NCI-H524 (cell line): ENCODE measurements at regions not wholly inside any gene's neighbourhood (a gene's known extent, or its start where the extent isn't known, plus 50 kb on each side); places are given as distances from the start of the nearest gene placed in this dataset.
"Not testable (repeated sequence)": the region's sequence is repeated elsewhere in the genome, so short reads cannot be mapped to it uniquely, and the experiment has no call there.

ENCODE experiments used
- DNase-seq, 2 experiments: peaks; one replicate each; lab custom pipeline; 2025; lab: John Stamatoyannopoulos, UW

GRCh38 chr1:58062635-58063034 lies 483.9 kb downstream of the OMA1 start:
- no peak for DNase-seq

GRCh38 chr1:58060559-58061170 lies 485.9 kb downstream of the OMA1 start:
- DNase-seq: no peak

- DNase-seq: no peak
Observed at GRCh38 chr1:58059789-58060188, 486.7 kb downstream of the OMA1 start.

GRCh38 chr1:58058323-58058722 lies 488.2 kb downstream of the OMA1 start:
- no peak for DNase-seq

GRCh38 chr1:58057826-58058225 lies 488.7 kb downstream of the OMA1 start:
- no peak for DNase-seq

- not testable (repeated sequence) for DNase-seq
Observed at GRCh38 chr1:58051187-58051586, 495.3 kb downstream of the OMA1 start.

GRCh38 chr1:58047265-58047858 lies 499.2 kb downstream of the OMA1 start:
- DNase-seq: peak in 1 of 2 experiments; percentile 29

GRCh38 chr1:58045094-58045705 lies 501.3 kb downstream of the OMA1 start:
- no peak for DNase-seq

- DNase-seq: no peak
Observed at GRCh38 chr1:58041621-58042020, 504.9 kb downstream of the OMA1 start.

GRCh38 chr1:58038574-58038973 lies 508.0 kb downstream of the OMA1 start:
- DNase-seq: no peak

- peak in 1 of 2 experiments; percentile 34 for DNase-seq
Observed at GRCh38 chr1:58035523-58035922, 511.0 kb downstream of the OMA1 start.

- DNase-seq: no peak
Observed at GRCh38 chr1:58033311-58033710, 513.2 kb downstream of the OMA1 start.

GRCh38 chr1:58032611-58033073 lies 513.9 kb downstream of the OMA1 start:
- DNase-seq: no peak

GRCh38 chr1:58031416-58031815 lies 515.1 kb downstream of the OMA1 start:
- DNase-seq: no peak

GRCh38 chr1:58030456-58030855 lies 516.1 kb downstream of the OMA1 start:
- DNase-seq: no peak

- no peak for DNase-seq
Observed at GRCh38 chr1:58017641-58018040, 528.9 kb downstream of the OMA1 start.

- DNase-seq: no peak
Observed at GRCh38 chr1:58013237-58013636, 533.3 kb downstream of the OMA1 start.

GRCh38 chr1:58011978-58012377 lies 534.5 kb downstream of the OMA1 start:
- no peak for DNase-seq

GRCh38 chr1:58006421-58007046 lies 540.0 kb downstream of the OMA1 start:
- no peak for DNase-seq

GRCh38 chr1:58005212-58005611 lies 541.3 kb downstream of the OMA1 start:
- peak in 1 of 2 experiments; percentile 24 for DNase-seq

- DNase-seq: no peak
Observed at GRCh38 chr1:58003988-58004387, 542.5 kb downstream of the OMA1 start.

- no peak for DNase-seq
Observed at GRCh38 chr1:58003059-58003458, 543.5 kb downstream of the OMA1 start.

- DNase-seq: no peak
Observed at GRCh38 chr1:58000821-58001220, 545.7 kb downstream of the OMA1 start.
